ENCODE measurements at regions not wholly inside any gene's neighbourhood (a gene's known extent, or its start where the extent isn't known, plus 50 kb on each side); places are given as distances from the start of the nearest gene placed in this dataset.

- TF ChIP-seq POLR2AphosphoS5 (IDR thresholded peaks at IDR 0.05) (no peak), CTCF (IDR thresholded peaks at IDR 0.05) (no peak), POLR2A (IDR thresholded peaks at IDR 0.05) (no peak)
These were observed 107.7 kb downstream of the NIBAN1 start for GRCh38 chr1:184866586-184866985.

All from stomach (tissue), 4 donors.